ENCODE measurements at regions not wholly inside any gene's neighbourhood (a gene's known extent, or its start where the extent isn't known, plus 50 kb on each side); places are given as distances from the start of the nearest gene placed in this dataset.

DNA sequence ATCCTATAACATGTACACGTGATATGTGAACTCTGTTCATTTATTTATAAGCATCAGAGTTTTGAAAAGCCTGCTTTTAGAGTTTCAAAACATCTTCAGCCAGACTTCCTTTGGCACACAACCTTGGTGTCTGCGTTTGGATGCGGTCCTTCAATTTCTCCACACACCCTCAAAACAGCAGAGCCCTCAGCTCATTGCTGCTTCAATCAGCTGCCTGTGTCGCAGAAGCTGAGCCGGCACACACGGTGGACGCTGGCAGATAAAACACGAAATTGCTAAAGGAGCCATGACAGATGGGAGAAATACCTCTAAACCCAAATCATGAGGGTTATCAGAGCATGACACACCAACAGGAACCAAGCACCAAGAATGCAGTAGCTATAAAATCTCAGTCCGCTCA, 396.4 kb upstream of the AKR1E2 start:
- TF ChIP-seq CREB1 (IDR thresholded peaks at IDR 0.05) (no peak), CREB1 (CRISPR knock-in tag; IDR thresholded peaks at IDR 0.05) (no peak), BRCA1 (IDR thresholded peaks at IDR 0.05) (no peak), BRCA1 (CRISPR knock-in tag; IDR thresholded peaks at IDR 0.05) (no peak), ZNF354B (CRISPR knock-in tag; IDR thresholded peaks at IDR 0.05) (no peak), ZBTB7A (IDR thresholded peaks at IDR 0.05; ENCODE audit: borderline replicate concordance, control insufficient read depth, low read depth, low read length) (no peak), PML (IDR thresholded peaks at IDR 0.05; ENCODE audit: low read length) (no peak), ZEB2 (IDR thresholded peaks at IDR 0.05) (no peak), TAF1 (IDR thresholded peaks at IDR 0.05; ENCODE audit: control insufficient read depth, extremely low read depth, insufficient read depth, low read length, severe bottlenecking) (no peak), CBX8 (IDR thresholded peaks at IDR 0.05; ENCODE audit: borderline replicate concordance, extremely low read depth, low read depth, low read length, poor library complexity, severe bottlenecking) (no peak), ZNF280B (CRISPR knock-in tag; IDR thresholded peaks at IDR 0.05) (no peak), ZNF224 (CRISPR knock-in tag; IDR thresholded peaks at IDR 0.05) (no peak)

Data from K562 (cell line).